Mammary epithelial cell (primary cell): ENCODE measurements at regions not wholly inside any gene's neighbourhood (a gene's known extent, or its start where the extent isn't known, plus 50 kb on each side); places are given as distances from the start of the nearest gene placed in this dataset.

Source experiments
- EZH2 ChIP-seq: IDR thresholded peaks from 2 replicates; pipeline ENCODE4 v1.6.1; 2012; ENCODE audit warnings: low read length, inconsistent platforms, borderline replicate concordance
- TF ChIP-seq, protein P1 (sequence below), 2 donors: IDR thresholded peaks in 1 of 2; conservative IDR thresholded peaks in 1 of 2; 2 replicates each; pipeline ENCODE4 v1.5.1; 2011 to 2012; ENCODE audit warnings: inconsistent platforms in 2 of 2, low read length in 2 of 2, mild to moderate bottlenecking in 2 of 2, control low read depth in 1 of 2, low read depth in 1 of 2; ENCODE audit not compliant: insufficient read depth in 1 of 2; ENCODE audit errors: extremely low read depth in 1 of 2

DNA sequence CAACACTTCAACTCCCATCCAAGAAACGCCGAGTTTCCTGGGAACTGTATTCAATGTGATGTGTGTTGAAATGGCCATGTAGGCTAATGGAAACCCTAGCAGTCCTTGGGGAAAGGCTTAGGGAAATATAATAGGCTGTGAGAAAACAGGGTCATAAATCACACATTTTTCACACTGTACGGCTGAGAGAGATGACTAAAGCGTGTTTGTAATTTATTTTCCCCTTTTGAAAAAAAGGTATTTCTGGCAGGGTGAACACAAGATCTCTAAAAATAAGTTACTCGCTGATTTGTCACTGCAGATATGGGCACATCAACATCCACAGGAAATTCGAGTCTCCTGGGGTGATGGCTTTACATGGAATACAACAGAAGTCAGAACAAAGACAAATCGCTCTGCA lies 109.6 kb upstream of the ST6GAL2 start:
- TF ChIP-seq, protein P1, sequence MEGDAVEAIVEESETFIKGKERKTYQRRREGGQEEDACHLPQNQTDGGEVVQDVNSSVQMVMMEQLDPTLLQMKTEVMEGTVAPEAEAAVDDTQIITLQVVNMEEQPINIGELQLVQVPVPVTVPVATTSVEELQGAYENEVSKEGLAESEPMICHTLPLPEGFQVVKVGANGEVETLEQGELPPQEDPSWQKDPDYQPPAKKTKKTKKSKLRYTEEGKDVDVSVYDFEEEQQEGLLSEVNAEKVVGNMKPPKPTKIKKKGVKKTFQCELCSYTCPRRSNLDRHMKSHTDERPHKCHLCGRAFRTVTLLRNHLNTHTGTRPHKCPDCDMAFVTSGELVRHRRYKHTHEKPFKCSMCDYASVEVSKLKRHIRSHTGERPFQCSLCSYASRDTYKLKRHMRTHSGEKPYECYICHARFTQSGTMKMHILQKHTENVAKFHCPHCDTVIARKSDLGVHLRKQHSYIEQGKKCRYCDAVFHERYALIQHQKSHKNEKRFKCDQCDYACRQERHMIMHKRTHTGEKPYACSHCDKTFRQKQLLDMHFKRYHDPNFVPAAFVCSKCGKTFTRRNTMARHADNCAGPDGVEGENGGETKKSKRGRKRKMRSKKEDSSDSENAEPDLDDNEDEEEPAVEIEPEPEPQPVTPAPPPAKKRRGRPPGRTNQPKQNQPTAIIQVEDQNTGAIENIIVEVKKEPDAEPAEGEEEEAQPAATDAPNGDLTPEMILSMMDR (conservative IDR thresholded peaks at IDR 0.05 in 1 of 2, IDR thresholded peaks at IDR 0.05 in 1 of 2; ENCODE audit: extremely low read depth in 1 of 2, insufficient read depth in 1 of 2, low read depth in 1 of 2, low read length in 2 of 2), result no peak
- no peak for TF ChIP-seq EZH2
